ENCODE measurements at regions not wholly inside any gene's neighbourhood (a gene's known extent, or its start where the extent isn't known, plus 50 kb on each side); places are given as distances from the start of the nearest gene placed in this dataset.

- Histone ChIP-seq H3K79me2 (ENCODE audit: control insufficient read depth, insufficient read depth, low read length) (no peaks in the 10 kb centered on the region), H3K9ac (ENCODE audit: insufficient read depth, low read length) (no peak overlapping the region), H3K4me1 (ENCODE audit: control insufficient read depth, extremely low read depth, insufficient read depth, low read length) (no peaks in the 10 kb centered on the region), H2AFZ (ENCODE audit: low read length) (no peak overlapping the region), H4K20me1 (ENCODE audit: control insufficient read depth, extremely low read depth, insufficient read depth, low read length) (no peaks in the 10 kb centered on the region), H3K4me2 (ENCODE audit: extremely low read depth, insufficient read depth, low read length) (no peak overlapping the region), H3K36me3 (ENCODE audit: control insufficient read depth, insufficient read depth, low read length) (no peaks in the 10 kb centered on the region), H3K9me3 (ENCODE audit: control insufficient read depth, insufficient read depth, low read depth, low read length) (no peaks in the 10 kb centered on the region), H3K27me3 (ENCODE audit: control insufficient read depth, insufficient read depth, low read length) (no peaks in the 10 kb centered on the region), H3K4me3 (replicated peaks in 1 of 4; ENCODE audit: control extremely low read depth in 1 of 4, insufficient read depth in 1 of 4, low read depth in 3 of 4, low read length in 4 of 4) (no peak overlapping the region), H3K27ac (ENCODE audit: insufficient read depth, low read length) (no peak overlapping the region)
- no peak for TF ChIP-seq EZH2 (IDR thresholded peaks at IDR 0.05; ENCODE audit: low read length, missing control alignments)
- TF ChIP-seq, protein P1, sequence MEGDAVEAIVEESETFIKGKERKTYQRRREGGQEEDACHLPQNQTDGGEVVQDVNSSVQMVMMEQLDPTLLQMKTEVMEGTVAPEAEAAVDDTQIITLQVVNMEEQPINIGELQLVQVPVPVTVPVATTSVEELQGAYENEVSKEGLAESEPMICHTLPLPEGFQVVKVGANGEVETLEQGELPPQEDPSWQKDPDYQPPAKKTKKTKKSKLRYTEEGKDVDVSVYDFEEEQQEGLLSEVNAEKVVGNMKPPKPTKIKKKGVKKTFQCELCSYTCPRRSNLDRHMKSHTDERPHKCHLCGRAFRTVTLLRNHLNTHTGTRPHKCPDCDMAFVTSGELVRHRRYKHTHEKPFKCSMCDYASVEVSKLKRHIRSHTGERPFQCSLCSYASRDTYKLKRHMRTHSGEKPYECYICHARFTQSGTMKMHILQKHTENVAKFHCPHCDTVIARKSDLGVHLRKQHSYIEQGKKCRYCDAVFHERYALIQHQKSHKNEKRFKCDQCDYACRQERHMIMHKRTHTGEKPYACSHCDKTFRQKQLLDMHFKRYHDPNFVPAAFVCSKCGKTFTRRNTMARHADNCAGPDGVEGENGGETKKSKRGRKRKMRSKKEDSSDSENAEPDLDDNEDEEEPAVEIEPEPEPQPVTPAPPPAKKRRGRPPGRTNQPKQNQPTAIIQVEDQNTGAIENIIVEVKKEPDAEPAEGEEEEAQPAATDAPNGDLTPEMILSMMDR (conservative IDR thresholded peaks at IDR 0.05 in 1 of 2, IDR thresholded peaks at IDR 0.05 in 1 of 2; ENCODE audit: low read depth in 1 of 2, low read length in 2 of 2): no peak
- DNase-seq (ENCODE audit: low read depth in 2 of 2): no peak
Measured at GRCh38 chrX:7389576-7389975, 241.6 kb upstream of the PUDP start.

- Histone ChIP-seq H3K27ac (ENCODE audit: insufficient read depth, low read length) (no peak overlapping the region), H3K79me2 (ENCODE audit: control insufficient read depth, insufficient read depth, low read length) (no peaks in the 10 kb centered on the region), H3K4me2 (ENCODE audit: extremely low read depth, insufficient read depth, low read length) (no peak overlapping the region), H3K9ac (ENCODE audit: insufficient read depth, low read length) (no peak overlapping the region), H3K4me1 (ENCODE audit: control insufficient read depth, extremely low read depth, insufficient read depth, low read length) (no peaks in the 10 kb centered on the region), H2AFZ (ENCODE audit: low read length) (no peak overlapping the region), H4K20me1 (ENCODE audit: control insufficient read depth, extremely low read depth, insufficient read depth, low read length) (no peaks in the 10 kb centered on the region), H3K9me3 (ENCODE audit: control insufficient read depth, insufficient read depth, low read depth, low read length) (no peaks in the 10 kb centered on the region), H3K27me3 (ENCODE audit: control insufficient read depth, insufficient read depth, low read length) (no peaks in the 10 kb centered on the region), H3K4me3 (replicated peaks in 1 of 4; ENCODE audit: control extremely low read depth in 1 of 4, insufficient read depth in 1 of 4, low read depth in 3 of 4, low read length in 4 of 4) (no peak overlapping the region), H3K36me3 (ENCODE audit: control insufficient read depth, insufficient read depth, low read length) (no peaks in the 10 kb centered on the region)
- DNase-seq (ENCODE audit: low read depth in 2 of 2): no peak
- TF ChIP-seq EZH2 (IDR thresholded peaks at IDR 0.05; ENCODE audit: low read length, missing control alignments): no peak
- TF ChIP-seq, protein P1 (conservative IDR thresholded peaks at IDR 0.05 in 1 of 2, IDR thresholded peaks at IDR 0.05 in 1 of 2; ENCODE audit: low read depth in 1 of 2, low read length in 2 of 2): no peak
Measured at GRCh38 chrX:7385131-7385530, 237.2 kb upstream of the PUDP start.

GRCh38 chrX:7378406-7378805 is 230.5 kb upstream of the PUDP start:
- no peaks in the 10 kb centered on the region for H3K9me3 ChIP-seq (ENCODE audit: control insufficient read depth, insufficient read depth, low read depth, low read length)
- H2AFZ ChIP-seq (ENCODE audit: low read length): no peak overlapping the region
- no peak overlapping the region for H3K4me3 ChIP-seq (replicated peaks in 1 of 4; ENCODE audit: control extremely low read depth in 1 of 4, insufficient read depth in 1 of 4, low read depth in 3 of 4, low read length in 4 of 4)
- no peak overlapping the region for H3K27ac ChIP-seq (ENCODE audit: insufficient read depth, low read length)
- no peaks in the 10 kb centered on the region for H4K20me1 ChIP-seq (ENCODE audit: control insufficient read depth, extremely low read depth, insufficient read depth, low read length)
- H3K9ac ChIP-seq (ENCODE audit: insufficient read depth, low read length): no peak overlapping the region
- TF ChIP-seq EZH2 (IDR thresholded peaks at IDR 0.05; ENCODE audit: low read length, missing control alignments): no peak
- TF ChIP-seq, protein P1 (conservative IDR thresholded peaks at IDR 0.05 in 1 of 2, IDR thresholded peaks at IDR 0.05 in 1 of 2; ENCODE audit: low read depth in 1 of 2, low read length in 2 of 2): no peak
- peaks cover 2% of the 10 kb centered on the region for H3K4me1 ChIP-seq (ENCODE audit: control insufficient read depth, extremely low read depth, insufficient read depth, low read length)
- H3K27me3 ChIP-seq (ENCODE audit: control insufficient read depth, insufficient read depth, low read length): no peaks in the 10 kb centered on the region
- no peaks in the 10 kb centered on the region for H3K36me3 ChIP-seq (ENCODE audit: control insufficient read depth, insufficient read depth, low read length)
- no peak for DNase-seq (ENCODE audit: low read depth in 2 of 2)
- no peak overlapping the region for H3K4me2 ChIP-seq (ENCODE audit: extremely low read depth, insufficient read depth, low read length)
- H3K79me2 ChIP-seq (ENCODE audit: control insufficient read depth, insufficient read depth, low read length): no peaks in the 10 kb centered on the region

Measured in fibroblast of lung (primary cell).